SKM-1 (cell line): ENCODE measurements at regions not wholly inside any gene's neighbourhood (a gene's known extent, or its start where the extent isn't known, plus 50 kb on each side); places are given as distances from the start of the nearest gene placed in this dataset.

Source experiments
- DNase-seq: peaks from one replicate; lab custom pipeline; 2025; ENCODE audit not compliant: unreplicated experiment; lab: John Stamatoyannopoulos, UW

DNA sequence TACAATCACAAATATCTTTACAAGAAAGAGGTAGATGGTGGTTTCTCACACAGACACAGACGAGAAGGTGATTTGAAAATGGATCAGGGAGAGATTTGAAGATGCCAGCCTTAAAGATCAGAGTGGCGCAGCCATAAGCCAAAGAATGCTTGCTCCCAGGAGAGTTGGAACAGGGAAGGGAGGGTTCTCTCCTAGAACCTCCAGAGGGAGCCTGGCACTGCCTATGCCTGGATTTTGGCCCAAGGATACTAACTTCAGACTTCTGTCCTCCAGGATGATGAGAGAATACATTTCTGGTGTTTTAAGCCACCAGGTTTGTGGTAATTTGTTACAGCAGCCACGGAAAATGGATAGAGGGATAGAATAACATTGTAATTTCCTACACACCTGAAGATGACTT, 279.1 kb downstream of the FAM43A start:
- no peak for DNase-seq

DNA sequence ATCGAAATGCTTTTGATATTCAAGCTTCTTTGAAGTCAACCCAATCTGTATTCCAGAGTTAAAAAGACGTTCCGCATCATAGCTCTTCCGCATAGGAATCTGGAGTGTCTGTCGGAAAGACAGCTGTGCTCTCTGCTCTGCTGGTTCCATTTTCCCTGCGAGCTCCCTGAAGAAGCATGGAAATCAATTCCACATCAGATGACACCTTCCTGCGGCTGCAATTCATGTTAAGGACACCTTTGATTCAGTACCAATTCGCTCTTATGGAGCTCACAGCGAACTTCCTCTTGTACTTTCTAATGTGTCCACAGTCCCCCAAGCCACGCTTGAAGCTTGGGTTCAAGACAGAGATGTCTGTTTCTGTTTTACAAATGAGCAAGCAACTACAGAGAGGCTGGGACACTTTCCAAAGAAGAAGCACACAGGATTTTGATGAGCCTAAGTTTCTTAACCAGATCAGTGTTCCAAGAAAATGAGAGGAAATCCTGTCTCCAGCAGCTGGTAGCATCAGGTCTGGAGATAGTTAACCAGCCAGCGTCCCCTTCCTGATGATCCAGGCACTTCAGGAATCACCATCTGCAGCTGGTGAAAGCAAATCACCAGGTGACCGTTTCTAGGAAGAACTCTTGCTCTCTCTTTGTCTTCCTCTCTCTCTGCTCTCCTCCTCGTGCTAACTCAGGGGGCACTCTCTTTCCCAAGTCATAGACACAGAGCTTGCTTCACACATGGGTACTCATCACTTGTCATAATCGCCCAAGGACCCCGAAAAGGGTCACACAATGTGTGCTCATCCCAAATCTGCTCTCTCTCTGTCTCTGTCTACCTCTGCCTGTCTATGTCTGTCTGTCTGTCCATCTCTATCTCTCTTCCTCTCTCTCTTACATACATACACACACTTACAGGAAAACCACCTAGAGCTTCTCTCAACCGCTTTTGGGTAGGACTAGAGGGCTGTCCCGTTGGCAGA, 281.8 kb downstream of the FAM43A start:
- no peak for DNase-seq

- DNase-seq = no peak
These were observed 284.4 kb downstream of the FAM43A start for GRCh38 chr3:194970066-194970465.

DNA sequence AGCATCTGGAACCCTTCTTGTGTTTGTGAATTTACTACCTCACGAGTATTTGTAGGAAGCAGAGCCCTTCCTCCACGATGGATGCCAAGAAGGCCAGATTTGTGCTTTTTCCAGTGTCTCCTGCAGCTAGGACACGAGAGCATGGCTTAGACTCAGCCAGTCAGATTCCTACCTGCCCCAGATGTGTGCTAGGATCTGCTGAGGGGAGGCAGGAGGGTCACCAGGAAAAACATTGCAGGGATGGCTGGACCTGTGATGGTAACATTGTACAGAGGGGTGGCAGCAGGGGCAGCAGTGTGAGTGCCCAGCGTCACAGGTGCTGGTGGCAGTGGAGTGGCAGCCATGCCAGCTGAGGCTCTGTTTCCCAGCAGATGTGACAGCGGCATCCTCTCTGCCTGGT, 285.3 kb downstream of the FAM43A start:
- DNase-seq = no peak

- no peak for DNase-seq
These were observed 286.3 kb downstream of the FAM43A start for GRCh38 chr3:194971965-194972364.

DNA sequence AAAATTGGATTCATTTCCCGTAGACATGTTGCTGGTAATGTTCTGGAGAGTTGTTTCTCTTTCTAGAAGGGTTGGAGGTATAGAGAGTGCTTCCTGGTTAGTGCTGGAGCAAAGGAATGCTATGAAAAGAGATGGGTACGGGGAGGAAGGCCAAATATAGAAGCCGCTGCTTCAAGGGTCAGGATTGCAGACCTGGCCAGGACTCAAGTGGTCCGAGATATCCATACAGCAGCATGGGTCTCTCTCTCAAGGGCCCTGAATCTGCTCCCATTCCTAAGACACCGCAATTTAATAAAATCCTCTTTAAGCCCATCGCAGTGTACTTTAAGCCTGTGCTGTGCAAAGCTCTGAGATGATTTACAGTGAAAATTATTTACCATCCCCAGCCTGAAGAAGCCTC, 287.0 kb downstream of the FAM43A start:
- DNase-seq = no peak

DNA sequence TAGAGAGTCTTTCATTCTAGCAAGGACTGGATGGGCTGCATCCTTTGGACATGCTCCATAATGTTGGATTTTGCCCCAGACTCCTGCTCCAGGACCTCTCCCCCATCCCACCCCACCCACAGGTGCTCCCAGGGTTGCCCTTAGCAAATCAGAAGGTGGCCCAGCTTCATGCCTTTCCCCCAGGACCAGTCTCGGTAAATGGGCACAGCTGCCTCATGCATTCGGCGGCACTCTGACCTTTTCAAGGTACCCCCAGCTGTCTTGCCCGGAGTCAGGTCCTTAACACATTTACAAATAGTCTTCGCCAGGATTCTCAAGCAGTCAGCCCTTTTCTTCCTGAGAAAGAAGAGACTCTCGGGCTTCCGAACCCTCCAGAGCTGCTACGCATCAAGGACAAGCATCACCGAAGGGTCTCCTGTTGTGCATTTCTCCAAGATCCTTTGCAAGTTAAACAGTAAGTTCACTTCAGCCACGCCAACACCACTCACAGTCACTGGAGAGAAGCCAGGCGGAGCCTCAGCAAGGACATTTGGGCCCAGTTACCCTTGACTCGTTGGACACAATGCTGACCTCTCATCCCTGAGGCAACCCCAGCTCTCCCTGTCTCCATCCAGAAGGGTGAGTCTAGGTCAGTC, 287.8 kb downstream of the FAM43A start:
- DNase-seq = no peak

DNA sequence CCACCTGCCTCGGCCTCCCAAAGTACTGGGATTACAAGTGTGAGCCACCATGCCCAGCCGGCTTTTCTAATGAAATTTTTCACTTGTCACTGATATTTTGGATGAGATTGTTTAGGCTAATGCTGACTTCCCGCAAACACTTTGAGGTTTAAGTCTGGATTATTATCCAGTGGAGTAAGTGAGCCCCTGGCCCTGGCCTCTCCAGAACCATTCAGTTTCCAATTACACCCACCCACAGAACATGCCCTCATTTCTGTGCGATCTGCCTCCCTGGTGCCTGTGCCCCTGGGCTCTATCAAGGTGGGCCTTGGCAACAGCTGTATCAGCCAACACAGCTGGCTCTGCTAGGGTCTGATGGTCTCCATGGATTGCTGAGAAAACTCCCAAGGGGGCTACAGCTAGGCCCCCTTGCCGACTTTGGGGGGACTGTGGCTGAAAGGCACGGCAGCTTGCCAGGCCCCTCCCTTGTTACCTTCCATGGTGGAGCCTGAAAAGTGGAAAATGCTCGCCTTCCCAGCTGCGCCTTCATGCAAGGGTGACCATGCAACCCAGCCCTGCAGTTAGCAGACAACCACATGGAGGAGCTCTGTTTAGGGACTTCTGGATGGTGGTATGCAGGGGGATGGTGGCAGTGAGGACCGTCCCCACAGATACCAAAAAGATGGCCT, 288.9 kb downstream of the FAM43A start:
- no peak for DNase-seq

- DNase-seq = no peak
These were observed 290.4 kb downstream of the FAM43A start for GRCh38 chr3:194976049-194976451.

DNA sequence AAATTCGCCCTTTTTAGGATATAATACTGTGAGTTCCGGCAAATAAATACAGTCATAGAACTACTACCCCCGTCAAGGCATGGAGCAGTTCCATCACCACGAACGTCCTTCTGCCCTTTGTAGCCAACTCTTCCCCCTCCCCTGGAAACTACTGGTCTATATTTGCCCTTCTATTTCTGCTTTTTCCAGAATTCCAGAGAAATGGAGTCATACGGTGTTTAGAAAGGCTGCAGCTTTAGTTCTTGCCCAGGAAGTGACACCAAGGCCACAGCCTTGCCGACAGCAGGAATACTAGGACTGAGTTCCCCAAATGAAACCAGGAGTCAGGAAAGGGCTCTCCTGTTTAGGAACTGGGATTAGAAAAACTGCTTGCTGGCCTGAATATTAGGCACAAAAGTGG, 291.2 kb downstream of the FAM43A start:
- no peak for DNase-seq

- DNase-seq = no peak
These were observed 291.7 kb downstream of the FAM43A start for GRCh38 chr3:194977356-194977755.

DNA sequence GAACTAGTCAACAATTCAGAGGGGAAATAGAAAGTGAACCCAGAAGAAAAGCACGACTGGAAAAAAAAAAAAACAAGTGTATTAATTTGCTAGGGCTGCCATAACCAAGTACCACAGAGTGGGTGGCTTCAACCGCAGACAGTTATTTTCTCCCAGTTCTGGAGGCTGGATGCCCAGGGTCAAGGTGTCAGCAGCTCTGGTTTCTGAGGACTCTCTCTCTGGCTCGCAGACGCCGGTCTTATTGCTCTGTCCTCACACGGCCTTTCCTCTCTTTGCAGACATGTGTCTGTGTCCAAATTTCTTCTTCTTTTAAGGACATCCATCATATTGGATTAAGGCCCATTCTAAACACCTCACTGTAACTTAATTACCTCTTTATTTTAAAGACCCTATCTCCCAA, 291.8 kb downstream of the XXYLT1 start:
- no peak for DNase-seq

DNA sequence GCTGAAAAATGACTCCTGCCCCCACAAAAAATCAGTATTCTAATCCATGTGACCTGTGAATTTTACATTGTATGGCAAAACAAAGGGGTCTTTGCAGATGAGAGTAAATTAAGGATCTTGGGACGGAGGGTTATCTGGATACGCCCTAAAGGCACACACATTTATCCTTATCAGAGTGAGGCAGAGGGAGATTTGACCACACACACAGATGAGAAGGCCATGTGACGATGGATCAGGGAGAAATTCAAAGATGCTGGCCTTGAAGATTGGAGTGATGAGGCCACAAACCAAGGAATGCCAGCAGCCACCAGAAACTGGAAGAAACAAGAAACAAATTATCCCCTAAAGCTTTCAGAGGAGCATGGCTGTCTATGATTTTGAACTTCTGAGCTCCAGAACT, 288.5 kb downstream of the XXYLT1 start:
- no peak for DNase-seq

GRCh38 chr3:194983121-194983520, 287.8 kb downstream of the XXYLT1 start:
- no peak for DNase-seq

DNA sequence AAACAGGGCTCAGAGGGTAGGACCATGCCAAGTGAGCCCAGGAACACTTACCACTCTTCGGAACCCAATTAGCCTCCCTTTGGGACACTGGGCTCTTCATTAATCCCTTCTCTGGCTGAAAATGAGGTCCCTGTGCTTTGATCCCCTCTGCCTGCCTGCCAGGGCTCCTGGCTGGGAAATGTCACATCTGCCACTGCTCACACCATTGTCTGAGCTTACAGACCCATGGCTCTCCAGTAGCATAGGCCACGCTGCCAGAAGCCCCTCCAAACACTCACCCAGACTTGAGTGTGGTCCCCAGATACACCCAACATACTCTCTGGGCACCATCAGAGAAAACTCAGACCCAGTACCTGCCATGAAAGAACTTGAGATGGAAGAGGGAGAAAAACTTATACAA, 287.3 kb downstream of the XXYLT1 start:
- no peak for DNase-seq

GRCh38 chr3:194984066-194984465, 286.9 kb downstream of the XXYLT1 start:
- DNase-seq = no peak

DNA sequence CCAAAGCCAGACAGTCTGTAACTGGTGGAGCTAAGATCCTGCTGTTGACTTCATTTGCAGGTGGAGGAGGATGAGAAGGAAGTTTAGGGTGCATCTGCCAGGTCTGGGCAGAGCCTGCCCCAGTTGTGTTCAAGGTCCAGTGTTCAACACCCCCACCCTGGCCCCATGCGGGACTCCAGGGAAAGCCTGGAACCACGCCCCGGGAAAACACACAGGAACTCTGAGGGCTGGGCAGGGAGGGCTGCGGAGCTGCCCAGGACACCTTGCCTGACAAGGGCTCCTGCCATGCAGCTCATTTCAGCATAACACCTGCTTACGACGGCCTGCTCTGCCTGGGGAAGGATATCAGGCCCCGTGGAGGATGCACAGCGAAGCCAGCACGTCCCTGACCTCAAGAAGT, 286.3 kb downstream of the XXYLT1 start:
- DNase-seq = no peak

GRCh38 chr3:194985031-194985578, 285.9 kb downstream of the XXYLT1 start:
- no peak for DNase-seq

DNA sequence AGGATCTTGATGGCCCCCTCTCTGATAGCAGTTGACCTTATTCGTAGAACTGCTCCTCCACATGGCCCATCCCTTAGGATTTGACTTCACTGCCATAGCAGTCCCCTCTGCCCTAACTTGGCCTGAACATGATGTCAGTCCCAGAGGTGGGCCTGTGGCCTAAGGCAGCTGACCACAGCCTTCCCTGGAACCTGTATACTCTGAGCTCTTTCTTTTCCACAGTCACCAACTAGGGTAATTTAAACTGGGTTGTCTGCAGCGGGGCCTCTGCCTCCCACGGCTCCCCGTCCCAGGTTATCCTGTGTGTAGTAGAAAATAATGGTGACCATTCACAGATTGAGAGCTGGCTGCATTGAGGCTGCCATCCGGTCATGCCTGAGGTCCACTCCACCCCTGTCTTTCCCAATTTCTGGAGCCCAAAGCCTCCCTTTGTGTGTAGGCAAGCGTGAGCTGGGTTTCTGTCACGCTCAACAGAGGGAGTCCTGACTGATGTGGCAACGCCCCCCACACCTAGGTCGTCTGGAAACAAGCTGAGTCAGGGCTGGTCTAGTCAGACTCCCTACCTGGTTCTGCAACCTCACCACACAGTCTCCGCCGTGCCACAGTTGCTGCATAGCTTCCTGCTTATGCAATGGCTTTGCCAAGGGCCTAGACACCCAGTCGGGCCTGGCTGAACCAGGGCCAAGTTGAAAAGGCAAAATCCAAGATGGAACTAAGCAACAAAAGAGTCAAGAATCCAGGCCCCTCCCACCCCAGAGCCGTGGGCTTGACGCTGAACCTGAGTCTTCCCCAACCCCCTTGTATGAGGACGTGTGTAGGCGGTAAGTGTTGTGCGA, 284.5 kb downstream of the XXYLT1 start:
- peak; percentile 90 for DNase-seq

DNA sequence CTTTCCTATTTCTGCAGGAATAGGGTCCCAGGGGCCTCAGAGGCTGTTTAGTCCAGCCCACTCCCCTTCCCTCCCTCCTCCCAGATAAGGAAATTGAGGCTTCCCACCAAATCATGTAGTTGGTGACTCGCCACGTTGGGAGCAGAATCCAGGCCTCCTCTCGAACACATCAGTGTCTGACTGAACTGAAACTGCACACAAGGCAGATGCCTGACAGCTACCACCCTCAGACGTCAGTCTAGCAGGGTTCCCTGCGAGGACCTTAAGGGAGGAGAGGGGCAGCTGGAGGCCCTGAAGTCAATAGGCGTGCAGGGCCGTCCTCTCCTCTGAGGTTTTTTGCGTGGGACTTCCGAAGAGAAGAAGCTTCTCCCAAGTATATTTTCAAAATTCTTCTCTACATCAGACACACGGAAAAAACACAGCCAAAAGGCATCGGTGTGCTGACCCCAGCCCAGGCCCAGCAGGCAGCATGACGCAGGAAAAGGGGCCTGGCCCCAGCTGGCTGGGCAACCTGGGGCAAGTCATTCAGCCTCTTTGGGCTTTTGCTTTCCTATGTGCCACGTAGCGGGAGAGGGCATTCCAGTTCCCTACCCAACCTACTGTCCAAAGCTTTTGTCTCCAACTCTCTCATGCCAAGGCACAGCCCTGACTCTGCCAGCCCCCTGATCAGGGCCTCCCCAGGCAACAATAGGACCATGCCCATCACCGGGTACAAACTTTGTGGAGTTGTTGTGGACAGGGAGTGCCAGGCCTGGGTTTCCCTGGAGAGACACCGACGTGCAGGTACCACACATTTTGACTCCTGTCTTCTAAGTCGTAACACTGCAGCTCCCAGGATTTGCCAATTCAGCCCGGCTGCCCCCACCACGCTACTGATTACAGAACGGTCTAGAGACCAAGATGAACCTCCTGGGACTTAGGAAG, 283.1 kb downstream of the XXYLT1 start:
- DNase-seq = no peak
